ENCODE measurements at regions not wholly inside any gene's neighbourhood (a gene's known extent, or its start where the extent isn't known, plus 50 kb on each side); places are given as distances from the start of the nearest gene placed in this dataset.
"Not testable (repeated sequence)": the region's sequence is repeated elsewhere in the genome, so short reads cannot be mapped to it uniquely, and the experiment has no call there.

DNA sequence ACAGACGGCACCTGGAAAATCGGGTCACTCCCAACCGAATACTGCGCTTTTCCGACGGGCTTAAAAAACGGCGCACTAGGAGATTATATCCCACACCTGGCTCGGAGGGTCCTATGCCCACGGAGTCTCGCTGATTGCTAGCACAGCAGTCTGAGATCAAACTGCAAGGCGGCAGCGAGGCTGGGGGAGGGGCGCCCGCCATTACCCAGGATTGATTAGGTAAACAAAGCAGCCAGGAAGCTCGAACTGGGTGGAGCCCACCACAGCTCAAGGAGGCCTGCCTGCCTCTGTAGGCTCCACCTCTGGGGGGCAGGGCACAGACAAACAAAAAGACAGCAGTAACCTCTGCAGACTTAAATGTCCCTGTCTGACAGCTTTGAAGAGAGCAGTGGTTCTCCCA lies 64.5 kb downstream of the SLC30A10 start:
- DNase-seq (ENCODE audit: low read depth, low spot score): not testable (repeated sequence)

DNA sequence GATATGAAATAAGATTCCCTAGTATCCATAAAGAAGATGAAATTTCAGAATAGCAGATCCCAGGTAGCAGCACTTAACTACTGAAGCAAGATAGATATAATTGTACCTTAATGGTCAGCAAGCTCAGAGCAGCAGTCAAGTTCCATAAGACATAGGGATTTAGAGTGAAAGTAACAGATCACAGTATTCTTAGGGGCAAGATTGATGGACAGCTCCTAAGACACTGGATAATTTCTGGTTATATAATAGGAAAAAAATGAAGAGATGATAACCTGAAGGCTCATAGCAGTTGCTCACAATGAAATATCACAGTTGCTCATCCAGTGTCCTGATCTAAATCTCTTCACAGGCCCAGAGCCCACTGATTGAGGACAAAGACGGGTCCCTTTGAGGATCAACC lies 66.0 kb downstream of the SLC30A10 start:
- no peak for DNase-seq (ENCODE audit: low read depth, low spot score)

DNA sequence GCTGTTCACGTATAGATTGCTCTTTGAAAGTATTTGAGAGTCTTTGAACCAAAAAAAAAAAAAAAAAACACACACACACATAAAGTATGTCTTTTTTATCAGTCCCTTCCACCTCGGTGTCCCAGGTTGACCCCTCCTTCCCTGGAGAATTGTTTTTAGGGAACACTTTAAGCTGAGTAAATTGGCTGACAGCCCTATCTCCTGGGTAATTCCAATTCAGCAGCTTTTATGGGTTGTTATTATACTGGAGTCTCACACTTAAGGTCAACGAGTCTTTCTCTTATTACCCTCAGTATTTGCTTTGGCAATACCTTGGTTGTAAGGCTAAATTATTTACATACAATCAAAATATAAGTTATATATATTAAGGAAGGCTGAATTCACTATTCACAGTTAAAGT lies 69.4 kb downstream of the SLC30A10 start:
- no peak for DNase-seq (ENCODE audit: low read depth, low spot score)

DNA sequence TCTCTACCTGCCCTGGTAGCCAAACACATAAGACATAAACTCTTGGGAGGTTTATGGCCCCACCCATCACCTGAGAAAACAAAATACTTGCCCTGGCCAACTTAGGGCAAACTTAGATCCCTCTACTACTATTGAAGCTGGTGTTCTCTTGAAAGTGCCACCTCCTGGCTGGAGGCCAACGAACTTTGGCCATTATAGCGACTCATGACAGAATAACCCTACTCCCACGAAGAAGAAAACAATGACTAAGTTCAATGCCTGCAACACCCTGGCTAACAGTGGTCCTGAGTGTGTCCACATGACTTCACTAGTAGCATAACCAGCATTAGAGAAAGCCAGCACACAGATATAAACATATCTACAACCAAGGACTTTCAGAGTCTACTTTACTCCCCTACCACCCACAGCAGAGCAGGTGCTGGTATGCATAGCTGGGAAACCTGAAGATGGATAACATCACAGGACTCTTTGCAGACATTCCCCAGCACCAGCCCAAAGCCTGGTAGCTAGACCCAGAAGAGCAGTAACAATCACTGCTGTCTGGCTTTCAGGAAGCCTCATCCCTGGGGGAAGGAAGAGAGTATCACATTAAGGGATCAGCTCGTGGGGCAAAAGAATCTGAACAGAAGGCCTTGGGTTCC lies 81.0 kb downstream of the SLC30A10 start:
- no peak for DNase-seq (ENCODE audit: low read depth, low spot score)

DNA sequence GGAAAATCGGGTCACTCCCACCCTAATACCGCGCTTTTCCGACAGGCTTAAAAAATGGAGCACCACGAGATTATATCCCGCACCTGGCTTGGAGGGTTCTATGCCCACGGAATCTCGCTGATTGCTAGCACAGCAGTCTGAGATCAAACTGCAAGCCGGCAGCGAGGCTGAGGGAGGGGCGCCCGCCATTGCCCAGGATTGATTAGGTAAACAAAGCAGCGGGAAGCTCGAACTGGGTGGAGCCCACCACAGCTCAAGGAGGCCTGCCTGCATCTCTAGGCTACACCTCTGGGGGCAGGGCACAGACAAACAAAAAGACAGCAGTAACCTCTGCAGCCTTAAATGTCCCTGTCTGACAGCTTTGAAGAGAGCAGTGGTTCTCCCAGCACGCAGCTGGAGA lies 88.8 kb downstream of the SLC30A10 start:
- not testable (repeated sequence) for DNase-seq (ENCODE audit: low read depth, low spot score)

DNA sequence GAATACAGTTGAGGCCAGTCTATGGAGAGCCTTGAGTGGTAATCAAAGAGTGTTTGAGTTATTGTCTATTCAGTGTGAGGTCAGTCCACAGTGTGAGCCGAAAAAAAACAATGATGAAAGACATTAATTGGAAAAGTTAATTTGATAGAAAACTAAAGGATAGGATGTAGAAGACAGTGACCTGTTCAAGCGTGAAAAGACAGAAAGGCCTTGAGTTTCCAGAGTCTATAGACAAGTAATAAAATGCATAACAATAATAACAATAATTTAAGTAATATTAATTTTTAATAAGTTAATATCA lies 90.4 kb downstream of the SLC30A10 start:
- DNase-seq (ENCODE audit: low read depth, low spot score): no peak

DNA sequence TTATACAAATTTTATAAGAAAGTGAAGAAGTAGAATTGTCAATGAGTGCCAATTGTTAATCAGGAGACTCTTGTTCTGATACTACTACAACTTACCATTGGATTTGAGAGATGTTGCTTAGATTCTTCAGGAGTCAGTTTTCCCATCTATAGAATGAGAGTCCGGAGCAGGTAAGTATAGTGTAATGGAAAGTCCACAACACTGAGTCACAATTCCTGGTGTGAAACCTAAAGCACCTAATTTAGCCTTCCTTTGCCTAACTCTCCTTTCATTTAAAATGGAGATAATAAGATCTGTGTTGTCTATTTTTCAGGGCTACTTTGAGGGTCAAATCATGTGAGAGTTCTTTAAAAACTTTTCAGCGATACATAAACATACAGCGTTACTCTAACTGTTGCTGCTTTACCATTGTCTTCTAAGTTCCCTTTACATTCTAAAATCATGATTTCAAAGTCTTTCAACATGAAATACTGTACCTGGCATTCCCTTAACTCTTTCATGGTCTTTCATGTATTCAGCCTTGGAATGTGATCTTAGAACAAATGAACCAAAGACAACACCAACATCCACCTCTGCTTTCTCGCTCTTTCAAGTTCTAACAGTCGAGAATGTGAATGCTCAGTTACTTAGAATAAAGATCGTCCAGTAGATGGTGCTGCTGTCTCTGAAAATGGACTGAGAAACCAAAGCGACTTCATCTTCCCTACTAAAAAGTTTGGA lies 90.9 kb downstream of the SLC30A10 start:
- peak; percentile 2 for DNase-seq (ENCODE audit: low read depth, low spot score)

DNA sequence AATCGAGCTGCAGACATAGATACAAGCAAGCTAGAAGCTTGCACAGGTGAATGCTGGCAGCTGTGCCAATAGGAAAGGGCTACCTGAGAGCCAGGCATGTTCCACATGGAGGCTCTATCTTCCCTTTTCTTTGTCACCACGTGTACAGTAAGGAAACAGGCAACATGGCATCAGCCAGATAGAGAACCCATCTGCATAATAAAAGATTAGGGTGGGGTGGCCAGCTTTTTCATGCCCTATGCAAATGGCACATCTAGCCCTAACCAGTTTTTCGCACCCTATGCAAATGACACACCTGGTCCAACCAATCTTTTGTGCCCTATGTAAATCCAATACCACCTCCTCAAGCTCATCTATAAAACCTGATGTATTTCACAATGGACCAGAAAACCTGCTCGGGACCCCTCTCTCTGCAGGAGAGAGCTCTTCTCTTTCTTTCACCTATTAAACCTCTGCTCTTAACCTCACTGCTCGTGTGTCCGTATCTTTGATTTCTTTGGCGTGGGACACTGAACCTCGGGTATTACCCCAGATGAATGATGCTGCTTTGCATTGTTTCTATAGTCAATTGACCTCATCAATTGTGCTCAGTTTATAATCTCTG lies 93.9 kb downstream of the SLC30A10 start:
- DNase-seq (ENCODE audit: low read depth, low spot score): no peak

DNA sequence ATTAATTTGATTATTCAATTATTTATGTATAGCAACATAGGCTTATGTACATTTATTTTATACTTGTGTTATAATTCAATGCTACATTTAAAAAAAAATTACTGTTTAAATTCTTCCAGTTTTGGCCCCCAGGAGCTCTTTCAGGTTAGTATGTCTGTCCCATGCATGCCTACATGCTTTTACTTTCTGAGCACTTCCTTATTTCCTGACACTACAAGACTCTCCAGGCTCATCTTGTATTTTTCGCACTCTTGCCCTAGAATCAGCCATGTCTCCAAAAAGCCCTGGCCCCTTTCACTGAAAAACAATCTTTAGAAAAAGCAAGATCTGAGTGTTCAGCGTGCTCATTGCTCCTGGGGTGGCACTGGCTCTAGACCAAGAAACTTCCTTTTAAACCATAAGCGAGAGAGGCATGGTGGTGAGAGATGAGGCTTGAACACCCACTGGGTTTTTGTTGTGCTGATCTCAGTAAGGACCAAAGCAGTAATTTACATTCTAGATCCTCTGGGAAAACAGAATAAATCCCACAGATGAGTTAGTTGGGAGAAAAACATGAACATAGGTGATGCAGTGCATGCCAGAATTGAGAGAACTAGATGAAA lies 95.0 kb downstream of the SLC30A10 start:
- no peak for DNase-seq (ENCODE audit: low read depth, low spot score)

DNA sequence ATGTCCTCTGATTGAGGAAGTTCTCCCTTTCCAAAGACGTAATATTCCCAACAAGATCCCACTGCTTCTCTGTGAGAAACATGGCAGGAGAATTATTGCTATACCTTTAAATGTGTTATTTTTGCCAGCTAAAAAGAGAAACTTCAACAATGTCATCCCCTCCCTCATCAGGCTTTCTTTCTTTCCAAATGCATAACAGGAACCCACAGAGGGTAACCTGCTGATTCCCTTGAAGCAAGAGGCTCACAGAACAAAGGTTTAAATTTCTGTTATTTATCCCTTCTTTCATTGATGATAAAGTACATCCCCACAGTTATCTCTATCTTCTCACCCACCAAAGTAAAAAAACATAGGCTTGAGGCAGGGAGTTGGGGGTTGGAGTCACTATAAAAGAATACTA lies 102.1 kb downstream of the SLC30A10 start:
- no peak for DNase-seq (ENCODE audit: low read depth, low spot score)

DNA sequence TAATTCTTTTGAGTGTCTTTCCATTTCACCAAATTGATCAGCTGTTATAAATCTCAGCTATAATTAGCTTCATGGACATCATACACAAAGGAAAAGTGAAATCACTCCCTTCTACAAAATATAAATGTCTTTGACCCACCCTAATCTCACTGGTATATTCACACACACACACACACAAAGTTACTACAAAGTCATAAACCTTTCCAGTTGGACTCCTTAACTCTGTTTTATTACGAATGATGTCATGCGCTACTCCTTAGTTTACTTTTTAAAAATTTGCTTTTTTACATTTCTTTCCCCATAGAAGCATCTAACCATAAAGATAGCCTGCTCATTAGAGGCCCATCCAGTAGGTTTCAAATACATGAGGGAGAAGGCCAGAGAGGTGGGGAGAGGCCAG lies 103.0 kb downstream of the SLC30A10 start:
- DNase-seq (ENCODE audit: low read depth, low spot score): no peak

DNA sequence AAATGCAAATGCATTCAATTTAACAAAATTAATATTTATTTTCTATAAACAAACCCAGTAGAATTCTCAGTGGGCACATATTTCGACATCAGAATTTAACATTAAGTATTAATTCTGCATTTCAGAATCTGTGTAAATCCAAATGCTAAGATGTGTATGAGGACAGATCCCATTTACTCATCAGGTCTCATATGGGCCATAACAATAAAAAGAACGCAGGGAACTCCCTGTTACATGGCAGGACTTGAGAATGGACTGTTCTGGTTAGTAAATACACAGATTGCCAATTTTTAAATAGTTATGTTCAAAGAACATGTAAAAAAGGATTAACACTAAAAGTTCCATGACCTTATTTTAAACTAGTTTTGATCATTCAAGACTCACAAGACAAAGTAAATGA lies 104.0 kb downstream of the SLC30A10 start:
- DNase-seq (ENCODE audit: low read depth, low spot score): no peak

DNA sequence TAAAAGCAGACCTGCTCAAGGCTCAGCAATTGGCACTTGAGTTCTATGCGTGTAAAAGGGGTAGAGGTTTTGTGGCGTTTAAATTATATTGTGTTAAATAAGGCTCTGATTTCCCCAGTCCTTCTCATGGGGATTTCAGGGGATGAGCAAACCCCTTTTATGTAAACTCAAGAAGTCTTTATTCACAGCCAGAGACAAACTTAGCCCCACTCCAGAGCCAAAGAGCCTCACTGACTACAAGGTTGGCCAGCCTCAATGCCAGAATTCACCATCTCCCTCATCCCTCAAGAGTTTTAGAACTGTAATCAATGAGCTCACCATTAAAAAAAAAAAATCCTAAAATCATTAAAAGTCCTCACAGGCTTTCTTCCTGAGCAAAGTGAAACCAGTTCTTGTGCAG lies 107.8 kb downstream of the SLC30A10 start:
- DNase-seq (ENCODE audit: low read depth, low spot score): no peak

DNA sequence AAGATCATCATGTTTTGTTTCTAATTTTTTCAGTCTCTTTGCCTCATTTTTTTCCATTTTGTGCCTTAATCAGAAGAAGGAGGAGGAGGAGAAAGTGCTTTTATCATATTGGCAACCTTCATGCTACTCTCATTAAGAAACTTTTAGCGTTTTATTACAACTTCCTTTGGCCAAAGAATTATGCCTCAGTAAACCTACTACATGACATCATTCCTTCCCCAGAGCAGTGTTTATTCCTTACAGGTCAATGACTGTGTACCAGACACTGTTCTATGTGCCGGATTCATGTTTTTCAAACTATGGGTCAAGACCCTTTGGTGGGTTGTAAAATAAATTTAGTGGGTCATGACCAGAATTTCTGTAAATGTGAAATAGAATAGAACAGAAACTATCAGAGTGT lies 110.4 kb downstream of the SLC30A10 start:
- no peak for DNase-seq (ENCODE audit: low read depth, low spot score)

DNA sequence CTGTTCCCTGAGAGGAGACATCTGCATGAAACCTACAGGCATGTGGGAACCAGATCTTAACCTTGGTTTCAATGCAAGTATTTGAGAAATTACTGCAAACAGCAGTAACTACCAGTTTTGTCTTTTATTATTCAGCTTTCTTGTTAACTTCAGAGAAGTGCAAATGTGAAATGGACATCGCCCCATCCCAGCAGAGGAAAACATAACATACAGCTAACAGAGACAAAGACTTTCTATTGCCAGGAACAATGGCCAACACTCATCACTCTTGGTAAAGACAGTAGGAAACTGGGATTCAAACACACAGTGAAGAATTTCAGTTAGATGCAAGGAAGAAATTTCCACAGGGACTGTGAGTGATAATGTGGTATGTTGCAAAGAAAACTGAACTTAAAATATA lies 115.1 kb downstream of the SLC30A10 start:
- DNase-seq (ENCODE audit: low read depth, low spot score): no peak

DNA sequence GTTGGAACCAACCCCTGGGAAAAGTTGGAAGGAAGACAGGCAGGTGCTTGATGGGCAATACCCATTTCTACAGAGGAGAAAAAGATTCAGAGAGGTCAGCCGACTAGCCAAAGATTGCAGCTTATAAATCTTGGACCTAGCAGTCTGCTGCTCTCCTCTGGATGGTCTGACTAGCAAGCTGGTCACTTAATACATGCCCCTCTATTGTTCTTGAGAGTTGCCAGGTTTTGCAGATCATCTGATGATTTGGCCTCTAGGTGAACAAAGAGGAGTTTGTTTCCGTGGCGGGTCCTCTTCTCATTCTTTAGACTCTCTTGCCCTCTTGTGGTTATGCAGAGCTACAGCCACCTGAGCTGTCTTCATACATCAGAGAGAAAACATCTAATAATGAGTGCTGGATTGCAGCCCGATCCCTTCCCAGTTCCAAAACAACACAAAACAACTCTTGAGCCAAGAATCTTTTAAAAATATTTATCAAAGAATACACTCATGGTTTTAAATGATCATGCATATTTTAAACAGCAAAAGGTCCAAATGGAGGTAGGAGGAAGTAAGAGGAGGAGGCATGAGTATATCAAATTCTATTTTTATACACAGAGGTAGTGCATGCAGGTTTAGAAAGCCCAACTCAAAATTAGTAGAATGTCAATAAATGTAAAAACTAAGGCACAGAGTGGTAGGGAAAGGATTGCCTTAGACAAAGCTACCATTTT lies 115.7 kb downstream of the SLC30A10 start:
- peak; percentile 10 for DNase-seq (ENCODE audit: low read depth, low spot score)

DNA sequence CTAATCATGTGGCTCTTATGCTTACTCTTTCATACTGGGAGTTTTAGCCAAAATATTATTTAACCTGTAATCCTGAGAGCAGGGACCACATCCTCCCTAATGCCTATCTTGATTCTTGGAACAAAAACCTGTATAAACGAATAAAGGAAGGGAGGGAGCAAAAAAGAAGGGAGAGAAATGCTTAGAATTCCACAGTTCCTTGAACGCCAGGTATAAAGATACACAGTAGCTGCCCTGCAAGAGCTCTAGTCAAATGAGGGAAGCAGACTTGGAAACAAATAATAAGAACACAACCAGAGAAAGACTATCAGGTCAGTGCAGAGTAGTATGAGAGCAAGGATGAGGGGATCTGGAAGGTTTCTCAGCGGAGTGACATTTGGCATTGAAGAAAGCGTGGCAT lies 116.3 kb downstream of the SLC30A10 start:
- DNase-seq (ENCODE audit: low read depth, low spot score): no peak

DNA sequence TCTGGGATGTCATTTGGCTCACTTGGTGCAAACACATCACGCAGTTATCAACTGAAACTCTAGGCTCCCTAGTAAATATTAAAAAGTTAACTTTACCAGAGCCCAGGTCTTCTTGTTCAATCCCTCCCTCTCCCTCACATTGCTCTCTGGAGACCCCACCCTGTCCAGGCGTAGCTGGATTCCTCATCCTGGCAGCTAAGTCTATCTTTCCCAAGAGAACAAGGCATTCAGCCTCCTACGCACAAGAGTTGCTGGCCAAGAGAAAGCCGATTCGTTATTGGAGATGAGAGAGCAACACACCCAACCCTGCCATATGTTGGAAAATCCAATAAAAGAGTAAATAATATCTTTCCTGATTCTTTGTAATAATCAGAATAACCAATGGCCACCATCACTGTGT lies 117.9 kb downstream of the SLC30A10 start:
- DNase-seq (ENCODE audit: low read depth, low spot score): no peak

DNA sequence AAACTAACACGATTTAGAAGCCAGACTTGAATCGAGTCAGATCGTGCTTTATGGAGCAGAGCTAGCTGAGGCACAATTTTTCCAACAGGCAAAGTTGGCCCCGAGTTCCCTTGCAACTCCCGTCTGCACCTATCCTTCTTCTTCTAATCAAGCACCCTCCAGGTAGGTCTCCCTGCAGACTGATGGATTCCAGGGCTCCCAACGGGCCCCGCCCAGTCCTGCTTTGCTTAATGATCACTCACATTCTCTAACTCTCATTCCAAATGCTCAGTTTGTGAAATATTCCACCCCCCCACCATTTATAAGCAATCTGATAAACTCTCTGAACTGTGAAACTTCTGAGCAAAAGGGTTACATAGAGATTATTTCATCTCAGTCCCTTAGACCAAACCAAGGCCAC lies 119.6 kb downstream of the SLC30A10 start:
- DNase-seq (ENCODE audit: low read depth, low spot score): no peak

DNA sequence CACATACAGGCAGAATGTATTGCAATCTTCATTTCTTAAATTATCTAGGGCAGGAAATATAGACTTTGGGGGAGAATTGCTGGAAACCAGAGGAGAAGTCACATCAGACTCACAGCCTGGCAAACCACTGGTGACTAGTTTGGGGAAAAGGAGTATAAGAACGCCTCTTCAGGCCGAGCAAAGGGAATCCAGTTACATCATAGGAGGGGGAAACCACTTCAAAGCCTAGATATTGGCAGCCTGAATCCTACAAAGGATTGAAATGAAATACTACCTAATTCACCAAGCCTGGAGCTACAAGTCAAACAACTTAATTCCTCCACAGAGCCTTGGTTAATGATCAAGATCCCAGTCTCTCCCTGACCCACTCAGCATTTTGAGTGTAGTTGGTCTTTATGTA lies 121.7 kb downstream of the SLC30A10 start:
- DNase-seq (ENCODE audit: low read depth, low spot score): no peak

DNA sequence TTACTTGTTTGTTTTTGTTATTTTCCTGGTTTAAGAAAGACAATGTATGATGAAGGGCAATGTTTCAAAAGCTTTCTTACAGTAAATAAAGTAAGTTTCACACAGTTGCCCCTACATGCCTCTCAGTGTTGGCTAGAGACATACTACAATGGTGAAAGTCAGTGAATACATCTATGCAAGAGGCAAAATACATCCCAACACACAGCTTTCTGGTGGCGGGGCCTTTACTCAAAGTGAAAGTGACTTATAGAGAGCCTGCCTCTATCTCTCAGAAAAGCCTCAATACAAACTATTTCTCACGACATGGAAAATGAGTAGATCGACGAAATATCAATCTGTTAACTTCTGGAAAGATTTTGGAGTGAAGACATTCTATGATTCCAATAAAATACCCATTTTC lies 122.3 kb downstream of the SLC30A10 start:
- DNase-seq (ENCODE audit: low read depth, low spot score): no peak

DNA sequence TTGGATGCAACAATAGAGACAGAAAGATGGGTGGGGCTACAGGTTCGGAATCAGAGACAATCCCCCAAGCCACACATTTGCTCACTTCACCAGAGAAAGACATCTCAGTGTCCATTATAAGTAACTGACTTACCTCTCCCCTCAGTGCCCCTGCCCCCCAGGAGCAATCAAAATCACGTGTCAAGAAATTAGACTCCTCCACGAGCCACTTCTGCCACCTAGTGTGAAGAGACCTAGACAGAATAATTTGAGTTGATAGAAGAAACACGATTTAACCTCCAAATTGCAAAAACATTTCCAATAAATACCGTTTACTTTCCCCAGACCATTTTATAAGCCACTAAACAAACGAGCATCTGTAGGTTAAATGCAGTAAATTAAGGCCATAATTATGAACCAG lies 123.2 kb downstream of the SLC30A10 start:
- no peak for DNase-seq (ENCODE audit: low read depth, low spot score)
